Astrocyte (in vitro differentiated cells and primary cell): ENCODE measurements at regions not wholly inside any gene's neighbourhood (a gene's known extent, or its start where the extent isn't known, plus 50 kb on each side); places are given as distances from the start of the nearest gene placed in this dataset.

ENCODE experiments used
- CTCF ChIP-seq: IDR thresholded peaks from 2 replicates; pipeline ENCODE4 v1.5.1; 2011; ENCODE audit warnings: low read depth, mild to moderate bottlenecking, inconsistent platforms, low read length, moderate library complexity; ENCODE audit not compliant: insufficient read depth
- EZH2 ChIP-seq: IDR thresholded peaks from 2 replicates; pipeline ENCODE4 v1.6.1; 2012; ENCODE audit warnings: mild to moderate bottlenecking, low read length, inconsistent platforms; ENCODE audit not compliant: insufficient read depth

- TF ChIP-seq EZH2 (no peak), CTCF (no peak)
These were observed 228.6 kb downstream of the TJP1 start for GRCh38 chr15:29593629-29594028.
